ENCODE measurements at regions not wholly inside any gene's neighbourhood (a gene's known extent, or its start where the extent isn't known, plus 50 kb on each side); places are given as distances from the start of the nearest gene placed in this dataset.
"Not testable (repeated sequence)": the region's sequence is repeated elsewhere in the genome, so short reads cannot be mapped to it uniquely, and the experiment has no call there.

- H3K36me3 Mint-ChIP-seq (ENCODE audit: insufficient read depth), result no peaks in the 10 kb centered on the region
- H3K9me3 Mint-ChIP-seq, result peaks cover 0 to 2% of the 10 kb centered on the region in 2 donors
- no peak overlapping the region for H3K4me3 Mint-ChIP-seq
- no peak overlapping the region for H3K27ac Mint-ChIP-seq
- no peak for ATAC-seq (replicated peaks)
- no peaks in the 10 kb centered on the region for H3K27me3 Mint-ChIP-seq
- no peak for DNase-seq
- peaks cover 10 to 27% of the 10 kb centered on the region in 2 donors for H3K4me1 Mint-ChIP-seq (ENCODE audit: low read depth in 2 of 2)
These were observed 428.8 kb upstream of the TBL1XR1 start for GRCh38 chr3:177626045-177626444.

GRCh38 chr3:177628095-177628719 lies 430.9 kb upstream of the TBL1XR1 start:
- H3K27me3 Mint-ChIP-seq; H3K36me3 Mint-ChIP-seq (ENCODE audit: insufficient read depth); ATAC-seq (replicated peaks); H3K27ac Mint-ChIP-seq; H3K4me3 Mint-ChIP-seq; DNase-seq; H3K9me3 Mint-ChIP-seq: not testable (repeated sequence)
- H3K4me1 Mint-ChIP-seq (ENCODE audit: low read depth in 2 of 2), result peaks cover 5 to 20% of the 10 kb centered on the region in 2 donors

GRCh38 chr3:177629276-177629675 lies 432.0 kb upstream of the TBL1XR1 start:
- DNase-seq, result no peak
- Mint-ChIP-seq H3K9me3 (peaks cover 0 to 2% of the 10 kb centered on the region in 2 donors), H3K27me3 (no peaks in the 10 kb centered on the region), H3K4me3 (no peak overlapping the region), H3K4me1 (ENCODE audit: low read depth in 2 of 2) (peaks cover 5 to 17% of the 10 kb centered on the region in 2 donors), H3K36me3 (ENCODE audit: insufficient read depth) (no peaks in the 10 kb centered on the region), H3K27ac (no peak overlapping the region)
- no peak for ATAC-seq (replicated peaks)

- ATAC-seq (replicated peaks) (no peak), DNase-seq (no peak)
- Mint-ChIP-seq H3K36me3 (ENCODE audit: insufficient read depth) (no peaks in the 10 kb centered on the region), H3K4me1 (ENCODE audit: low read depth in 2 of 2) (peaks cover 0 to 3% of the 10 kb centered on the region in 2 donors), H3K27me3 (no peaks in the 10 kb centered on the region), H3K4me3 (no peak overlapping the region), H3K27ac (no peak overlapping the region), H3K9me3 (no peaks in the 10 kb centered on the region)
These were observed 436.5 kb upstream of the TBL1XR1 start for GRCh38 chr3:177633671-177634207.

GRCh38 chr3:177635601-177636106 lies 438.4 kb upstream of the TBL1XR1 start:
- DNase-seq; H3K4me3 Mint-ChIP-seq; H3K9me3 Mint-ChIP-seq; H3K27me3 Mint-ChIP-seq; ATAC-seq (replicated peaks); H3K36me3 Mint-ChIP-seq (ENCODE audit: insufficient read depth): not testable (repeated sequence)
- Mint-ChIP-seq H3K27ac (peak overlapping the region in 1 of 2 donors; percentile 19), H3K4me1 (ENCODE audit: low read depth in 2 of 2) (peaks cover 10 to 18% of the 10 kb centered on the region in 2 donors)

- Mint-ChIP-seq H3K4me1 (ENCODE audit: low read depth in 2 of 2) (peaks cover 44 to 60% of the 10 kb centered on the region in 2 donors), H3K27ac (peak overlapping the region; percentile 58 to 71), H3K4me3 (peak overlapping the region in 1 of 2 donors; percentile 44), H3K27me3 (no peaks in the 10 kb centered on the region), H3K9me3 (no peaks in the 10 kb centered on the region), H3K36me3 (ENCODE audit: insufficient read depth) (no peaks in the 10 kb centered on the region)
- DNase-seq (no peak), ATAC-seq (replicated peaks) (no peak)
These were observed 443.2 kb upstream of the TBL1XR1 start for GRCh38 chr3:177640319-177640965.

GRCh38 chr3:177641206-177641605 lies 443.9 kb upstream of the TBL1XR1 start:
- DNase-seq (no peak), ATAC-seq (replicated peaks) (no peak)
- H3K4me3 Mint-ChIP-seq, result peak overlapping the region; percentile 24 to 58
- peaks cover 48 to 67% of the 10 kb centered on the region in 2 donors for H3K4me1 Mint-ChIP-seq (ENCODE audit: low read depth in 2 of 2)
- H3K36me3 Mint-ChIP-seq (ENCODE audit: insufficient read depth), result no peaks in the 10 kb centered on the region
- H3K9me3 Mint-ChIP-seq, result no peaks in the 10 kb centered on the region
- H3K27ac Mint-ChIP-seq, result peak overlapping the region; percentile 58 to 92
- H3K27me3 Mint-ChIP-seq, result no peaks in the 10 kb centered on the region

- peak; percentile 45 for ATAC-seq (replicated peaks)
These were observed 444.9 kb upstream of the TBL1XR1 start for GRCh38 chr3:177642042-177642803.

GRCh38 chr3:177642804-177643125 lies 445.5 kb upstream of the TBL1XR1 start:
- DNase-seq (peak in 1 of 3 experiments; percentile 19), ATAC-seq (replicated peaks) (peak; percentile 86)
- no peaks in the 10 kb centered on the region for H3K27me3 Mint-ChIP-seq
- peaks cover 60 to 81% of the 10 kb centered on the region in 2 donors for H3K4me1 Mint-ChIP-seq (ENCODE audit: low read depth in 2 of 2)
- H3K9me3 Mint-ChIP-seq, result no peaks in the 10 kb centered on the region
- H3K27ac Mint-ChIP-seq, result peak overlapping the region; percentile 58 to 92
- peaks cover 5% of the 10 kb centered on the region for H3K36me3 Mint-ChIP-seq (ENCODE audit: insufficient read depth)
- peak overlapping the region; percentile 58 to 66 for H3K4me3 Mint-ChIP-seq

More at GRCh38 chr3:177642042-177642803, 444.9 kb upstream of the TBL1XR1 start:
- H3K36me3 Mint-ChIP-seq (ENCODE audit: insufficient read depth), result no peaks in the 10 kb centered on the region
- peaks cover 55 to 75% of the 10 kb centered on the region in 2 donors for H3K4me1 Mint-ChIP-seq (ENCODE audit: low read depth in 2 of 2)
- H3K27me3 Mint-ChIP-seq, result no peaks in the 10 kb centered on the region
- no peaks in the 10 kb centered on the region for H3K9me3 Mint-ChIP-seq
- no peak for DNase-seq
- H3K4me3 Mint-ChIP-seq, result peak overlapping the region; percentile 58 to 66
- peak overlapping the region; percentile 58 to 92 for H3K27ac Mint-ChIP-seq

GRCh38 chr3:177646749-177647148 lies 449.5 kb upstream of the TBL1XR1 start:
- Mint-ChIP-seq H3K4me3 (peak overlapping the region; percentile 57 to 77), H3K4me1 (ENCODE audit: low read depth in 2 of 2) (peaks cover 57 to 71% of the 10 kb centered on the region in 2 donors), H3K27me3 (no peaks in the 10 kb centered on the region), H3K36me3 (ENCODE audit: insufficient read depth) (peaks cover 5% of the 10 kb centered on the region), H3K27ac (peak overlapping the region; percentile 88 to 93), H3K9me3 (no peaks in the 10 kb centered on the region)
- ATAC-seq (replicated peaks) (peak; percentile 55), DNase-seq (peak in 1 of 3 experiments; percentile 21)

GRCh38 chr3:177647341-177647740 lies 450.1 kb upstream of the TBL1XR1 start:
- no peaks in the 10 kb centered on the region for H3K9me3 Mint-ChIP-seq
- peaks cover 56 to 71% of the 10 kb centered on the region in 2 donors for H3K4me1 Mint-ChIP-seq (ENCODE audit: low read depth in 2 of 2)
- no peak for DNase-seq
- peak overlapping the region; percentile 57 to 77 for H3K4me3 Mint-ChIP-seq
- peak overlapping the region; percentile 88 to 93 for H3K27ac Mint-ChIP-seq
- peaks cover 5% of the 10 kb centered on the region for H3K36me3 Mint-ChIP-seq (ENCODE audit: insufficient read depth)
- no peak for ATAC-seq (replicated peaks)
- H3K27me3 Mint-ChIP-seq, result no peaks in the 10 kb centered on the region

GRCh38 chr3:177647876-177648275 lies 450.6 kb upstream of the TBL1XR1 start:
- H3K36me3 Mint-ChIP-seq (ENCODE audit: insufficient read depth), result peaks cover 5% of the 10 kb centered on the region
- ATAC-seq (replicated peaks) (peak; percentile 86), DNase-seq (peak; percentile 23 to 36 (median 33))
- no peaks in the 10 kb centered on the region for H3K9me3 Mint-ChIP-seq
- peaks cover 50 to 65% of the 10 kb centered on the region in 2 donors for H3K4me1 Mint-ChIP-seq (ENCODE audit: low read depth in 2 of 2)
- H3K27me3 Mint-ChIP-seq, result no peaks in the 10 kb centered on the region
- peak overlapping the region; percentile 88 to 93 for H3K27ac Mint-ChIP-seq
- H3K4me3 Mint-ChIP-seq, result peak overlapping the region; percentile 57 to 77

Data from effector memory CD8-positive, alpha-beta T cell (primary cell).